SK-N-SH treated with all-trans-retinoic acid at 6 μM for 48 hours (cell line): ENCODE measurements at regions not wholly inside any gene's neighbourhood (a gene's known extent, or its start where the extent isn't known, plus 50 kb on each side); places are given as distances from the start of the nearest gene placed in this dataset.

Experiments
- ARNTL ChIP-seq: fragments of 450-650 bp; formaldehyde crosslinking; IDR thresholded peaks from 2 replicates; pipeline ENCODE4 v1.5.0; 2020; ENCODE audit warnings: low read depth, mild to moderate bottlenecking, moderate library complexity, borderline replicate concordance
- BACH2 ChIP-seq: fragments of 250-450 bp; sonication (Bioruptor Pico); IDR thresholded peaks from 2 replicates; pipeline ENCODE4 v1.9.0; 2021; ENCODE audit warnings: mild to moderate bottlenecking, borderline replicate concordance
- ESRRG ChIP-seq: fragments of 250-450 bp; sonication (Bioruptor Pico); IDR thresholded peaks from 2 replicates; pipeline ENCODE4 v1.6.1; 2021; ENCODE audit warnings: mild to moderate bottlenecking
- PPARA ChIP-seq: fragments of 250-450 bp; sonication (Bioruptor Pico); IDR thresholded peaks from 2 replicates; pipeline ENCODE4 v1.5.0; 2020; ENCODE audit warnings: mild to moderate bottlenecking, borderline replicate concordance
- RARB ChIP-seq: fragments of 250-450 bp; sonication (Bioruptor Pico); IDR thresholded peaks from 2 replicates; pipeline ENCODE4 v1.8.0; 2021; ENCODE audit warnings: mild to moderate bottlenecking, moderate library complexity
- SNAI2 ChIP-seq: fragments of 250-450 bp; sonication (Bioruptor Pico); IDR thresholded peaks from 2 replicates; pipeline ENCODE4 v1.5.0; 2020; ENCODE audit warnings: mild to moderate bottlenecking, moderate library complexity
- TOX ChIP-seq: fragments of 250-450 bp; sonication (Bioruptor Pico); IDR thresholded peaks from 2 replicates; pipeline ENCODE4 v1.8.0; 2021; ENCODE audit warnings: mild to moderate bottlenecking, moderate library complexity, borderline replicate concordance
- ZC3H10 ChIP-seq: fragments of 250-450 bp; sonication (Bioruptor Pico); IDR thresholded peaks from 2 replicates; pipeline ENCODE4 v1.5.1; 2021; ENCODE audit warnings: mild to moderate bottlenecking, moderate library complexity
- ZFP3 ChIP-seq: fragments of 250-450 bp; sonication (Bioruptor Pico); IDR thresholded peaks from 2 replicates; pipeline ENCODE4 v1.5.0; 2020; ENCODE audit warnings: mild to moderate bottlenecking, moderate library complexity
- ZFP30 ChIP-seq: fragments of 450-650 bp; formaldehyde crosslinking; IDR thresholded peaks from 2 replicates; pipeline ENCODE4 v1.5.0; 2022; ENCODE audit warnings: mild to moderate bottlenecking, moderate library complexity
- TF ChIP-seq, protein P1 (sequence below): fragments of 250-450 bp; sonication (Bioruptor Pico); IDR thresholded peaks from 2 replicates; pipeline ENCODE4 v1.5.0; 2020; ENCODE audit warnings: mild to moderate bottlenecking, moderate library complexity
- TF ChIP-seq, protein P2 (sequence below): fragments of 250-450 bp; sonication (Bioruptor Pico); IDR thresholded peaks from 2 replicates; pipeline ENCODE4 v1.8.0; 2020; ENCODE audit warnings: mild to moderate bottlenecking, moderate library complexity, borderline replicate concordance

DNA sequence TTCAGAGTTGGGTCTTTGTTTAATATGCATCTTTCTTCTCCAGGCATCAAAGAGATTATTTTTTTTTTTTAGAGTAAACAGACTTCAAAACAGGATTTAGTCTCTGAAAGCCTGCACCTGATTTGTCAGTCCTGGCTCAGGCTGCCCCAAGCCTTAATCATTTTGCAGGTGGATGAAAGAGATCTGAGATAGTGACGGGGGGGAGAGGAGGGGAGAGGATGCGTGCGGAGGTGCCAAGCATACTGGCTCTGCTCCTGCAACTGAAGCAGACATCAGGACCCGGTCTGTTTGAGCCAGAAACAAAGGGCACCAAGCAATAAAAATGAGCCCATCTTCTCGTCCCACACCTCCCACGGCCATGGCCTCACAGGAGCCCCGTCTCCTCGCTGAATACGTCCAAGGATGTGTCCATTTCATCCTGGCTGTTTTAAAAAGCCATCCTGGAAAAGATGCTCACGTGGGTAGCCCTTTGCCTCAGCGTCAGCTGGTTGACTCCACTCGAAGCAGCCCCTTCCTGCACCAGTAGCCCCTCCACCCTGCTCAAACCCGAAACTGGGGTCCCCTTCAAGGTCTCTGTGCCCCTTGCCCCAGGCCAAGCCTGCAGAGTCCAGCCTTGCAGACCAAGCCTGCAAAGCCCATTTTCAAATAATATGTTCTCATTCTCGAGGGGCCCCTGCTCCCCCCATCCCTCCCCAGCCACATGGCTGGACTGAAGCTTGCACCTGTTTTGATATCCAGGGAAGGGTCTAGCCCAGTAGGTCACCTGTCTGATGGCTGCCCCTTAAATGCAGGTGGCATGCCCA lies 84.8 kb upstream of the TNRC6C start:
- TF ChIP-seq, protein P1, sequence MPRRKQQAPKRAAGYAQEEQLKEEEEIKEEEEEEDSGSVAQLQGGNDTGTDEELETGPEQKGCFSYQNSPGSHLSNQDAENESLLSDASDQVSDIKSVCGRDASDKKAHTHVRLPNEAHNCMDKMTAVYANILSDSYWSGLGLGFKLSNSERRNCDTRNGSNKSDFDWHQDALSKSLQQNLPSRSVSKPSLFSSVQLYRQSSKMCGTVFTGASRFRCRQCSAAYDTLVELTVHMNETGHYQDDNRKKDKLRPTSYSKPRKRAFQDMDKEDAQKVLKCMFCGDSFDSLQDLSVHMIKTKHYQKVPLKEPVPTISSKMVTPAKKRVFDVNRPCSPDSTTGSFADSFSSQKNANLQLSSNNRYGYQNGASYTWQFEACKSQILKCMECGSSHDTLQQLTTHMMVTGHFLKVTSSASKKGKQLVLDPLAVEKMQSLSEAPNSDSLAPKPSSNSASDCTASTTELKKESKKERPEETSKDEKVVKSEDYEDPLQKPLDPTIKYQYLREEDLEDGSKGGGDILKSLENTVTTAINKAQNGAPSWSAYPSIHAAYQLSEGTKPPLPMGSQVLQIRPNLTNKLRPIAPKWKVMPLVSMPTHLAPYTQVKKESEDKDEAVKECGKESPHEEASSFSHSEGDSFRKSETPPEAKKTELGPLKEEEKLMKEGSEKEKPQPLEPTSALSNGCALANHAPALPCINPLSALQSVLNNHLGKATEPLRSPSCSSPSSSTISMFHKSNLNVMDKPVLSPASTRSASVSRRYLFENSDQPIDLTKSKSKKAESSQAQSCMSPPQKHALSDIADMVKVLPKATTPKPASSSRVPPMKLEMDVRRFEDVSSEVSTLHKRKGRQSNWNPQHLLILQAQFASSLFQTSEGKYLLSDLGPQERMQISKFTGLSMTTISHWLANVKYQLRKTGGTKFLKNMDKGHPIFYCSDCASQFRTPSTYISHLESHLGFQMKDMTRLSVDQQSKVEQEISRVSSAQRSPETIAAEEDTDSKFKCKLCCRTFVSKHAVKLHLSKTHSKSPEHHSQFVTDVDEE (CRISPR knock-in tag), result no peak
- TF ChIP-seq SNAI2 (CRISPR knock-in tag) (no peak), ZC3H10 (CRISPR knock-in tag) (no peak), RARB (CRISPR knock-in tag) (no peak), ZFP3 (no peak), ZFP30 (CRISPR knock-in tag) (no peak), PPARA (CRISPR knock-in tag) (no peak), ESRRG (CRISPR knock-in tag) (no peak), ARNTL (CRISPR knock-in tag) (no peak), TOX (CRISPR knock-in tag) (no peak), BACH2 (CRISPR knock-in tag) (no peak)
- TF ChIP-seq, protein P2, sequence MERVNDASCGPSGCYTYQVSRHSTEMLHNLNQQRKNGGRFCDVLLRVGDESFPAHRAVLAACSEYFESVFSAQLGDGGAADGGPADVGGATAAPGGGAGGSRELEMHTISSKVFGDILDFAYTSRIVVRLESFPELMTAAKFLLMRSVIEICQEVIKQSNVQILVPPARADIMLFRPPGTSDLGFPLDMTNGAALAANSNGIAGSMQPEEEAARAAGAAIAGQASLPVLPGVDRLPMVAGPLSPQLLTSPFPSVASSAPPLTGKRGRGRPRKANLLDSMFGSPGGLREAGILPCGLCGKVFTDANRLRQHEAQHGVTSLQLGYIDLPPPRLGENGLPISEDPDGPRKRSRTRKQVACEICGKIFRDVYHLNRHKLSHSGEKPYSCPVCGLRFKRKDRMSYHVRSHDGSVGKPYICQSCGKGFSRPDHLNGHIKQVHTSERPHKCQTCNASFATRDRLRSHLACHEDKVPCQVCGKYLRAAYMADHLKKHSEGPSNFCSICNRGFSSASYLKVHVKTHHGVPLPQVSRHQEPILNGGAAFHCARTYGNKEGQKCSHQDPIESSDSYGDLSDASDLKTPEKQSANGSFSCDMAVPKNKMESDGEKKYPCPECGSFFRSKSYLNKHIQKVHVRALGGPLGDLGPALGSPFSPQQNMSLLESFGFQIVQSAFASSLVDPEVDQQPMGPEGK, result no peak
